Liver (tissue), 9 donors: ENCODE measurements at regions not wholly inside any gene's neighbourhood (a gene's known extent, or its start where the extent isn't known, plus 50 kb on each side); places are given as distances from the start of the nearest gene placed in this dataset. TPM values are rescaled to one million over a fixed set of nuclear protein-coding genes. Genes with fewer than 3 reads are reported as not detected.

Experiments used
- DNase-seq: peaks from one replicate; pipeline ENCODE4 v3.0.0-alpha.2; 2017; ENCODE audit warnings: low spot score
- H3K27ac ChIP-seq, 2 donors: one replicate each; pipeline ENCODE4 v1.7.0; 2013; ENCODE audit warnings: inconsistent platforms in 2 of 2, low read length in 2 of 2, control low read depth in 1 of 2, low read depth in 1 of 2, mild to moderate bottlenecking in 1 of 2
- H3K27me3 ChIP-seq, 4 donors: one replicate each; pipeline versions ENCODE4 v1.6.1 to v1.7.0; 2013; ENCODE audit warnings: low read length in 3 of 4, inconsistent platforms in 1 of 4, mild to moderate bottlenecking in 1 of 4, moderate library complexity in 1 of 4; ENCODE audit not compliant: control insufficient read depth in 4 of 4, insufficient read depth in 4 of 4
- H3K36me3 ChIP-seq, 4 donors: one replicate each; pipeline versions ENCODE4 v1.6.1 to v1.7.0; 2013; ENCODE audit warnings: low read length in 3 of 4, mild to moderate bottlenecking in 3 of 4, low read depth in 1 of 4, moderate library complexity in 1 of 4; ENCODE audit not compliant: control insufficient read depth in 4 of 4, insufficient read depth in 3 of 4
- H3K4me1 ChIP-seq, 4 donors: one replicate each; pipeline versions ENCODE4 v1.6.1 to v1.7.0; 2013; ENCODE audit warnings: low read length in 3 of 4, mild to moderate bottlenecking in 3 of 4, moderate library complexity in 1 of 4; ENCODE audit not compliant: control insufficient read depth in 4 of 4, insufficient read depth in 4 of 4
- H3K4me3 ChIP-seq, 3 donors: one replicate each; pipeline versions ENCODE4 v1.6.1 to v1.7.0; 2013; ENCODE audit warnings: low read length in 3 of 3, control low read depth in 1 of 3, low read depth in 1 of 3, mild to moderate bottlenecking in 1 of 3
- H3K9ac ChIP-seq, 2 donors: one replicate each; pipeline ENCODE4 v1.7.0; 2013; ENCODE audit warnings: low read length in 2 of 2, mild to moderate bottlenecking in 2 of 2, moderate library complexity in 2 of 2, control low read depth in 1 of 2, low read depth in 1 of 2
- H3K9me3 ChIP-seq, 4 donors: one replicate each; pipeline versions ENCODE4 v1.6.1 to v1.7.0; 2013; ENCODE audit warnings: low read length in 3 of 4; ENCODE audit not compliant: control insufficient read depth in 4 of 4
- ATF3 ChIP-seq: IDR thresholded peaks from 2 replicates; pipeline ENCODE4 v1.6.1; 2016; ENCODE audit warnings: antibody characterized with exemption
- CTCF ChIP-seq: fragments of 150-350 bp; IDR thresholded peaks from 2 replicates; pipeline ENCODE4 v1.5.1; 2017; ENCODE audit warnings: improper control_type of control experiment, low read depth, low read length; ENCODE audit not compliant: missing input control
- EGR1 ChIP-seq, 2 donors: IDR thresholded peaks; 2 replicates each; pipeline ENCODE4 v1.6.1; 2016 to 2018; ENCODE audit warnings: antibody characterized with exemption in 2 of 2, low read depth in 2 of 2
- FOXA2 ChIP-seq: IDR thresholded peaks from 2 replicates; pipeline ENCODE4 v1.6.1; 2016; ENCODE audit warnings: antibody characterized with exemption
- HNF4G ChIP-seq: IDR thresholded peaks from 2 replicates; pipeline ENCODE4 v1.6.1; 2016; ENCODE audit warnings: antibody characterized with exemption
- MAX ChIP-seq: IDR thresholded peaks from 2 replicates; pipeline ENCODE4 v1.6.1; 2016; ENCODE audit warnings: antibody characterized with exemption
- NR2F2 ChIP-seq: IDR thresholded peaks from 2 replicates; pipeline ENCODE4 v1.6.1; 2016; ENCODE audit warnings: antibody characterized with exemption
- RAD21 ChIP-seq, 2 donors: IDR thresholded peaks; 2 replicates each; pipeline ENCODE4 v1.6.1; 2016; ENCODE audit warnings: antibody characterized with exemption in 2 of 2, mild to moderate bottlenecking in 2 of 2
- RXRA ChIP-seq, 2 donors: IDR thresholded peaks; 2 replicates each; pipeline ENCODE4 v1.6.1; 2017 to 2018; ENCODE audit warnings: antibody characterized with exemption in 2 of 2, mild to moderate bottlenecking in 1 of 2
- TAF1 ChIP-seq: conservative IDR thresholded peaks from 2 replicates; pipeline ENCODE4 v1.6.1; 2016; ENCODE audit warnings: antibody characterized with exemption, mild to moderate bottlenecking
- YY1 ChIP-seq: IDR thresholded peaks from 2 replicates; pipeline ENCODE4 v1.6.1; 2016; ENCODE audit warnings: antibody characterized with exemption, mild to moderate bottlenecking
- ZBTB33 ChIP-seq: IDR thresholded peaks from 2 replicates; pipeline ENCODE4 v1.6.1; 2016; ENCODE audit warnings: antibody characterized with exemption
- WGBS: extraction: QIAGEN DNeasy Blood & Tissue Kit; methylation state at CpG from one replicate; pipeline ENCODE4 v1.1.7; 2013; 5-methylcytosine and 5-hydroxymethylcytosine counted together
- small RNA-seq: library from RNA; depleted of rRNA; stranded (forward); fragments of <200 nt; gene quantifications from one replicate; pipeline ENCODE3, GENCODE V24; 2014
- donor health status: healthy.
- donor health status: healthy.
- donor health status: healthy.
- donor health status: healthy.
- donor health status: healthy.

- Histone ChIP-seq H3K27me3 (no peaks in the 10 kb centered on the region), H3K4me1 (no peaks in the 10 kb centered on the region), H3K4me3 (no peak overlapping the region), H3K9ac (no peak overlapping the region), H3K36me3 (no peaks in the 10 kb centered on the region), H3K27ac (no peak overlapping the region), H3K9me3 (no peaks in the 10 kb centered on the region)
- WGBS: 99% methylated on average over 1 of the region's 1 CpG
- TF ChIP-seq RXRA (IDR thresholded peaks at IDR 0.05): no peak
- TF ChIP-seq TAF1: no peak
- TF ChIP-seq EGR1 (IDR thresholded peaks at IDR 0.05; ENCODE audit: low read depth in 2 of 2): no peak
- no peak for TF ChIP-seq MAX
- no peak for TF ChIP-seq ATF3
- TF ChIP-seq FOXA2: no peak
- no peak for TF ChIP-seq ZBTB33
- no peak for TF ChIP-seq NR2F2
- TF ChIP-seq YY1: no peak
- no peak for TF ChIP-seq HNF4G
- TF ChIP-seq CTCF: no peak
- TF ChIP-seq RAD21 (IDR thresholded peaks at IDR 0.05): no peak
- DNase-seq: no peak
These were observed 51.0 kb upstream of the WAC start for GRCh38 chr10:28481968-28482367.

Small RNA genes in the stretch of these regions (small RNA-seq; reads per million reads assigned to genes)
- gene RF00012: not detected
